Gastroesophageal sphincter (tissue), 4 donors: ENCODE measurements at regions not wholly inside any gene's neighbourhood (a gene's known extent, or its start where the extent isn't known, plus 50 kb on each side); places are given as distances from the start of the nearest gene placed in this dataset.
"Not testable (repeated sequence)": the region's sequence is repeated elsewhere in the genome, so short reads cannot be mapped to it uniquely, and the experiment has no call there.

Experiments used
- ATAC-seq: fragments of 150-250 bp; one replicate; pipeline ENCODE4 v1.9.1; 2016; ENCODE audit warnings: mild to moderate bottlenecking, moderate library complexity
- H3K27ac ChIP-seq, 4 donors: fragments of 200-600 bp; sonication (generic) in 3 of 4; 1 replicate in 3 of 4; 2 replicates in 1 of 4; pipeline ENCODE4 v1.5.1; 2016 to 2019
- H3K27me3 ChIP-seq: fragments of 200-600 bp; sonication (generic); one replicate; pipeline ENCODE4 v1.5.1; 2019
- H3K36me3 ChIP-seq, 2 donors: fragments of 200-600 bp; sonication (generic); one replicate each; pipeline ENCODE4 v1.5.1; 2019; ENCODE audit warnings: control low read depth in 1 of 2
- H3K4me1 ChIP-seq, 3 donors: fragments of 200-600 bp; sonication (generic); 1 replicate in 2 of 3; 2 replicates in 1 of 3; pipeline ENCODE4 v1.5.1; 2016 to 2019; ENCODE audit warnings: control low read depth in 2 of 3
- H3K4me3 ChIP-seq, 2 donors: fragments of 200-600 bp; sonication (generic); one replicate each; pipeline ENCODE4 v1.5.1; 2019; ENCODE audit warnings: mild to moderate bottlenecking in 1 of 2, moderate library complexity in 1 of 2
- H3K9me3 ChIP-seq, 3 donors: fragments of 200-600 bp; sonication (generic); one replicate each; pipeline ENCODE4 v1.5.1; 2017 to 2019; ENCODE audit warnings: control low read depth in 2 of 3
- EP300 ChIP-seq: sonication (generic); formaldehyde crosslinking; IDR thresholded peaks from one replicate; pipeline ENCODE4 v1.6.1; 2017; ENCODE audit warnings: antibody characterized with exemption, mild to moderate bottlenecking
- POLR2A ChIP-seq, 2 donors: fragments of 450-650 bp; IDR thresholded peaks; one replicate each; pipeline ENCODE4 v1.6.1; 2017; ENCODE audit warnings: antibody characterized with exemption in 2 of 2, mild to moderate bottlenecking in 2 of 2, moderate library complexity in 1 of 2
- POLR2AphosphoS5 ChIP-seq: sonication (generic); formaldehyde crosslinking; IDR thresholded peaks from one replicate; pipeline ENCODE4 v1.6.1; 2017; ENCODE audit warnings: antibody characterized with exemption
- WGBS, 2 donors: methylation state at CpG; one replicate each; pipeline ENCODE4 v1.1.5; 2018; ENCODE audit warnings: low coverage in 1 of 2; 5-methylcytosine and 5-hydroxymethylcytosine counted together
- TF ChIP-seq, protein P1 (sequence below), 4 experiments: fragments of 200-600 bp in 2 of 4; fragments of 450-650 bp in 2 of 4; sonication (generic) in 1 of 4; IDR thresholded peaks; one replicate each; pipeline ENCODE4 v1.5.1; 2017 to 2019; ENCODE audit warnings: antibody characterized with exemption in 4 of 4, mild to moderate bottlenecking in 2 of 4, moderate library complexity in 2 of 4

DNA sequence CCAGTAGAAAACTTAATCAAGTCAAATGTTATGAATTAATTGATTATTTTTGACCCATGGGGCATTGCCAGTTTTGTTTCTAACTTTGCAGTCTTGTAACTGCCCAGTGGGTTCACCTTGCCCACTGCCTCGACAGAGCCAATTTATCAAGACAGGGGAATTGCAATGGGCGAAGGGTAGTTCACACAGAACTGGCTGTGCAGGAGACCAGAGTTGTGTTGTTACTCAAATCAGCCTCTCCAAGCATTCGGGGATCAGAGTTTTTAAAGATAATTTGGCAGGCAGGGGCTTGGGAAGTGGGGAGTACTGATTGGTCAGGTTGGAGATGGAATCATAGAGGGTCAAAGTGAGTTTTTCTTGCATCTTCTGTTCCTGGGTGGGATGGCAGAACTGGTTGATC is 168.5 kb upstream of the COPS8 start:
- Histone ChIP-seq H3K4me3 (no peak overlapping the region), H3K4me1 (no peaks in the 10 kb centered on the region), H3K27ac (no peak overlapping the region), H3K9me3 (no peaks in the 10 kb centered on the region), H3K36me3 (no peaks in the 10 kb centered on the region), H3K27me3 (peaks cover 24% of the 10 kb centered on the region)
- TF ChIP-seq POLR2AphosphoS5 (no peak), POLR2A (IDR thresholded peaks at IDR 0.05) (no peak), EP300 (no peak)
- TF ChIP-seq, protein P1, sequence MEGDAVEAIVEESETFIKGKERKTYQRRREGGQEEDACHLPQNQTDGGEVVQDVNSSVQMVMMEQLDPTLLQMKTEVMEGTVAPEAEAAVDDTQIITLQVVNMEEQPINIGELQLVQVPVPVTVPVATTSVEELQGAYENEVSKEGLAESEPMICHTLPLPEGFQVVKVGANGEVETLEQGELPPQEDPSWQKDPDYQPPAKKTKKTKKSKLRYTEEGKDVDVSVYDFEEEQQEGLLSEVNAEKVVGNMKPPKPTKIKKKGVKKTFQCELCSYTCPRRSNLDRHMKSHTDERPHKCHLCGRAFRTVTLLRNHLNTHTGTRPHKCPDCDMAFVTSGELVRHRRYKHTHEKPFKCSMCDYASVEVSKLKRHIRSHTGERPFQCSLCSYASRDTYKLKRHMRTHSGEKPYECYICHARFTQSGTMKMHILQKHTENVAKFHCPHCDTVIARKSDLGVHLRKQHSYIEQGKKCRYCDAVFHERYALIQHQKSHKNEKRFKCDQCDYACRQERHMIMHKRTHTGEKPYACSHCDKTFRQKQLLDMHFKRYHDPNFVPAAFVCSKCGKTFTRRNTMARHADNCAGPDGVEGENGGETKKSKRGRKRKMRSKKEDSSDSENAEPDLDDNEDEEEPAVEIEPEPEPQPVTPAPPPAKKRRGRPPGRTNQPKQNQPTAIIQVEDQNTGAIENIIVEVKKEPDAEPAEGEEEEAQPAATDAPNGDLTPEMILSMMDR (IDR thresholded peaks at IDR 0.05): no peak
- no peak for ATAC-seq
- WGBS, 2 donors: 84 to 100% methylated on average over 1 to 3 of the region's 3 CpGs

DNA sequence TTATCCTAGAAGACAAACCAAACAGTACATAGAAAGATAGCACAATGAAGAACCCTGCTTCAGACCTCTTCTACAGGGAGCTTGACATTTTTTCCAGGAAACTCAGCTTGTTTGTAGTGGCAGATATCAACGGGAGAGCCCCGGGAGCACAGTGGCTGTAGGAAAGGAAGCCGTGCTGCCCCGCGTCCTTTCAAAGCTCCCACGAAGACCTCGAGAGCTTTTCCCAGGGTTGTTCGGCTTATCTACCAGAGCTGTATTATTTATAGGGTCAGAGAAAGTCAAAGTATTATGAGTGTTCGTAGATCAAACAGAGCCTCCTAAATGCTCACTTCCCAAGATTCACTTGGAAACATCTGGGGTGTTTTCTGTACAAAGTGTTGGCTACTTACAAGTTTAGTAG is 167.1 kb upstream of the COPS8 start:
- no peaks in the 10 kb centered on the region for H3K36me3 ChIP-seq
- no peaks in the 10 kb centered on the region for H3K4me1 ChIP-seq
- H3K27me3 ChIP-seq: peaks cover 24% of the 10 kb centered on the region
- H3K9me3 ChIP-seq: no peaks in the 10 kb centered on the region
- H3K4me3 ChIP-seq: no peak overlapping the region
- WGBS, 2 donors: 42 to 57% methylated on average over 7 of the region's 9 CpGs
- TF ChIP-seq EP300: no peak
- TF ChIP-seq POLR2A (IDR thresholded peaks at IDR 0.05): no peak
- TF ChIP-seq POLR2AphosphoS5: no peak
- TF ChIP-seq, protein P1 (IDR thresholded peaks at IDR 0.05): no peak
- H3K27ac ChIP-seq: no peak overlapping the region
- no peak for ATAC-seq

DNA sequence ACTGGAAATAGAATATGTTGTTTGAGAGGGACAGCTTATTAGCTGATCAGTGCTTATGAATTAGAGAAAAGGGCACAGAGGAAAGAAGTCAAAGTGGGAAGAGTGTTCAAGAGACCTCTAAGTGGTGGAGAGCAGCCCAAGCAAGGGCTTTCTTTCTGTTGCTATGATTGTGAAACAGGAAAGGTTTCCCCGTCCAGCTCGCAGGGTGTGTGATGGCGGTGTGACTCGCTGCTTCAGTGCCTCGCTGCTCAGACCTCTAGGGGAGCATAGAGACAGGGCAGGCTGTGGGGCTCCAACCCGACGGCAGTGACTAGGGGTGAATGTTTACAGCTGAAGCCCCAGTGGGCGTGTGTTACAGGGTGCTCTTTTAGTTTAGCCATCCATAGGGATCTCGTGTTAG is 166.5 kb upstream of the COPS8 start:
- Histone ChIP-seq H3K27me3 (peaks cover 24% of the 10 kb centered on the region), H3K36me3 (no peaks in the 10 kb centered on the region), H3K4me1 (no peaks in the 10 kb centered on the region), H3K9me3 (no peaks in the 10 kb centered on the region), H3K4me3 (no peak overlapping the region), H3K27ac (no peak overlapping the region)
- TF ChIP-seq POLR2AphosphoS5: no peak
- TF ChIP-seq POLR2A (IDR thresholded peaks at IDR 0.05): no peak
- TF ChIP-seq EP300: no peak
- TF ChIP-seq, protein P1 (IDR thresholded peaks at IDR 0.05): no peak
- ATAC-seq: no peak
- WGBS, 2 donors: 69 to 79% methylated on average over 6 to 7 of the region's 9 CpGs

DNA sequence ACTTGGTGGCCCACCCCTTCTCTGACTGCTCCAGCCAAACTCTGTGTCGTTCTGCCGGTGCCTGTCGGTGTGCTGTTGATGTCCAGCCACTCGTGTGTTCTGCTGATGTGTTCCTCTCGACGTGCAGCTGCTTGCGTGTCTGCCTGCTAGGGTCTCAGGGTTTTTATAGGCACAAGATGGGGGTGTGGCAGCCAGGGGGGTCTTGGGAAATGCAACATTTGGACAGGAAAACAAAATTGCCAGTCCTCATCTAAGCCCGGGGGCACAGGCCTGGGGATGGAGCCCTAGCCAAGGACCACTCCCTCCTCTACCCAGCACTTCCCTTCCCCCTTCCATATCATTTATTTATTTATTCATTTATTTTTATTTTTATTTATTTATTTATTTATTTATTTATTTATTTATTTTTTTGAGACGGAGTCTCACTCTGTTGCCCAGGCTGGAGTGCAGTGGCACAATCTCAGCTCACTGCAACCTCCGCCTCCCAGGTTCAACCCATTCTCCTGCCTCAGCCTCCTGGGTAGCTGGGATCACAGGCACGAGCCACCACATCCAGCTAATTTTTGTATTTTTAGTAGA is 165.8 kb upstream of the COPS8 start:
- not testable (repeated sequence) for H3K36me3 ChIP-seq, H3K4me1 ChIP-seq, H3K9me3 ChIP-seq, H3K27ac ChIP-seq, H3K4me3 ChIP-seq, ATAC-seq
- WGBS, 2 donors: 93 to 96% methylated on average over 5 to 8 of the region's 11 CpGs
- peaks cover 24% of the 10 kb centered on the region for H3K27me3 ChIP-seq

DNA sequence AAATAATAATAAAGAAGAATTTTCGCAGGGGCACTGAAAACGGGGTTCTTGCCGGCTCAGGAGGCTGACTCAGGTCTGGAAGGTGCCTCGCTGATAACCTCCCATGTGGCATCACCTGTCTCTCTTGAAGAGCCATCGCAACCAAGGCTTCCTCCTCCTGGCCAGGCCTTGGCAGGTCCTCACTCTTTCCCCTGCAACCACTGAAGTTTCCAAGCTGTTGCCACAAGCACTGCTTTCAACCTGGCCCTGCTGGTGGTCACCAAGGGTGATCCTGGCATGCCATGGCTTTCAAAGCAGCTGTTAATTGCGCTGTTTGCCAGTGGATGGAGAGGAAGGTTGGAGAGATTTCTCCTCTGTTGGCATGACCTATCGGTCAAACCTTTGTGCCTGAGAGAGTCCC is 163.6 kb upstream of the COPS8 start:
- H3K9me3 ChIP-seq: no peaks in the 10 kb centered on the region
- H3K4me3 ChIP-seq: no peak overlapping the region
- no peak for TF ChIP-seq POLR2AphosphoS5
- H3K27ac ChIP-seq: no peak overlapping the region
- peaks cover 24% of the 10 kb centered on the region for H3K27me3 ChIP-seq
- no peaks in the 10 kb centered on the region for H3K36me3 ChIP-seq
- ATAC-seq: no peak
- WGBS, 2 donors: 89 to 100% methylated on average over 3 to 6 of the region's 7 CpGs
- no peaks in the 10 kb centered on the region for H3K4me1 ChIP-seq

DNA sequence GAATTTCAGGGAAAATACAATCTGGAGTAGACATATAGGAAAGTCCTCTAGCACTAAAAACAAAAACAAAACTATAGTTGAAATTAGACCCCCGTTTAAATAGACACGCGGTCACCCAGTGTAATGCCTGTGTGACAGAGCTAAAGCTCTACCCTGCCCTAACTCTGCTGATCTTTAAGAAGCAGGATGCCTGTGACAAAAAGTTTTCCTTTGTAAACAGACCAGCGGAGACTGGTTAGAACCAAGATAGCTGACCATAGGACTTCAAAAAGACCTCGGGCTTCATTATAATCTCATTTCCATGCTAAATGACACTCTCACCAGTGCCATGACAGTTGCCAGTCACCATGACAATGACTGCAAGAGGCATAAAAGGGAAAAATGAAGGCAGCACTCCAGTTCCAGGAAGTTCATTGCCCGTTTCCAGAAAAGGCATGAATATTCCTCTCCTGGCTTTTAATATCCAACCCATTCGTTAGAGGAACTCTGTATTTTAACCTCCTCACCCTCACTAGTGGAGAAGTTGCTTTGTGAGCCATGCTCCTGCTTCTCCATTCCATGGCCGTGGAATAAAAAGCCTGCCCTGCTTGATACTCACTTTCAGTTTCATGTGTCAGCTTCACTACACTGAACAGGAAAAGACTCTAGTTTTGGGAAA is 157.2 kb upstream of the COPS8 start:
- ATAC-seq: peak; percentile 48
- H3K4me3 ChIP-seq: peak overlapping the region; percentile 23 to 26
- H3K36me3 ChIP-seq: no peaks in the 10 kb centered on the region
- peak overlapping the region in 2 of 4 donors; percentile 13 to 58 for H3K27ac ChIP-seq
- no peaks in the 10 kb centered on the region for H3K4me1 ChIP-seq
- 49 to 62% methylated on average over 8 of the region's 8 CpGs for WGBS, 2 donors
- peaks cover 7% of the 10 kb centered on the region for H3K27me3 ChIP-seq
- H3K9me3 ChIP-seq: no peaks in the 10 kb centered on the region
- TF ChIP-seq POLR2AphosphoS5 (no peak), POLR2A (IDR thresholded peaks at IDR 0.05) (no peak), EP300 (no peak)
- TF ChIP-seq, protein P1 (IDR thresholded peaks at IDR 0.05): no peak
